ENCODE measurements at regions not wholly inside any gene's neighbourhood (a gene's known extent, or its start where the extent isn't known, plus 50 kb on each side); places are given as distances from the start of the nearest gene placed in this dataset.
"Not testable (repeated sequence)": the region's sequence is repeated elsewhere in the genome, so short reads cannot be mapped to it uniquely, and the experiment has no call there.

DNA sequence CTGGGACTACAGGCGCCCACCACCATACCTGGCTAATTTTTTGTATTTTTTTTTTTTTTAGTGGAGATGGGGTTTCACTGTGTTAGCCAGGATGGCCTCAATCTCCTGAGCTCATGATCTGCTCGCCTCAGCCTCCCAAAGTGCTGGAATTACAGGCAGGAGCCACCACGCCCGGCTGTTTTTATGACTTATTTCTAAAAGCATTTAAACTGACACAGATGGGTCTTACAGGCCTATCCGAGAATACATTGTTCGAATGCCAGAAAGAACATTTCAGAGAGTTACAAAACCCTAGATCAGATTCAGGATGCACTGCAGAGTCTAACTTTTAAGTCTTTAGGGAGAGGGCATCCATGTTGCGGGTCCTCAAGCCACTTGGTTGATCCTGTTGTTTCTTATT is 234.7 kb upstream of the MAF start:
- TF ChIP-seq, protein P1, sequence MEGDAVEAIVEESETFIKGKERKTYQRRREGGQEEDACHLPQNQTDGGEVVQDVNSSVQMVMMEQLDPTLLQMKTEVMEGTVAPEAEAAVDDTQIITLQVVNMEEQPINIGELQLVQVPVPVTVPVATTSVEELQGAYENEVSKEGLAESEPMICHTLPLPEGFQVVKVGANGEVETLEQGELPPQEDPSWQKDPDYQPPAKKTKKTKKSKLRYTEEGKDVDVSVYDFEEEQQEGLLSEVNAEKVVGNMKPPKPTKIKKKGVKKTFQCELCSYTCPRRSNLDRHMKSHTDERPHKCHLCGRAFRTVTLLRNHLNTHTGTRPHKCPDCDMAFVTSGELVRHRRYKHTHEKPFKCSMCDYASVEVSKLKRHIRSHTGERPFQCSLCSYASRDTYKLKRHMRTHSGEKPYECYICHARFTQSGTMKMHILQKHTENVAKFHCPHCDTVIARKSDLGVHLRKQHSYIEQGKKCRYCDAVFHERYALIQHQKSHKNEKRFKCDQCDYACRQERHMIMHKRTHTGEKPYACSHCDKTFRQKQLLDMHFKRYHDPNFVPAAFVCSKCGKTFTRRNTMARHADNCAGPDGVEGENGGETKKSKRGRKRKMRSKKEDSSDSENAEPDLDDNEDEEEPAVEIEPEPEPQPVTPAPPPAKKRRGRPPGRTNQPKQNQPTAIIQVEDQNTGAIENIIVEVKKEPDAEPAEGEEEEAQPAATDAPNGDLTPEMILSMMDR (IDR thresholded peaks at IDR 0.05; ENCODE audit: unreplicated experiment): no peak
- Mint-ChIP-seq H3K27ac (ENCODE audit: unreplicated experiment) (no peak overlapping the region), H3K4me1 (ENCODE audit: unreplicated experiment) (no peaks in the 10 kb centered on the region), H3K4me3 (ENCODE audit: unreplicated experiment) (no peak overlapping the region), H3K36me3 (ENCODE audit: low read depth, unreplicated experiment) (no peaks in the 10 kb centered on the region), H3K27me3 (ENCODE audit: unreplicated experiment) (no peaks in the 10 kb centered on the region), H3K9me3 (ENCODE audit: unreplicated experiment) (no peaks in the 10 kb centered on the region)
- no peak for DNase-seq (ENCODE audit: low spot score)

DNA sequence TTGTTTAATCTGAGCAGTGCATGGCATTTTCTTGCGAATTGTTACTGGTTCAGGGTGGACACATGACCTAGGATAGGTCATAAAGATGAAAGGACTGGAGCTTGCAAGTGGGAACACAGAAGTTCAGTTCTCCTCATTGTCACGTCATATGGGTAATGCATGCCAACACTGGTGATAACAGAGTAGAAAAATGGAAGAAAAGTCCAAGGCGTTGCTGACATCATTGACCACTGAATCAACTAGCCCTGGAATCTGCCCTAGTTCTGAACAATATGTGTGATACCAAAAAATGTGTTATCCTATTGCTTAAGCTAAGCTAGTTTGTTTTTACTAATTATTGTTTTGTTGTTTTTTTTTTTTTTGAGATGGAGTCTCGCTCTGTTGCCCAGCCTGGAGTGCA is 234.2 kb upstream of the MAF start:
- H3K9me3 Mint-ChIP-seq (ENCODE audit: unreplicated experiment): no peaks in the 10 kb centered on the region
- TF ChIP-seq, protein P1 (IDR thresholded peaks at IDR 0.05; ENCODE audit: unreplicated experiment): no peak

DNA sequence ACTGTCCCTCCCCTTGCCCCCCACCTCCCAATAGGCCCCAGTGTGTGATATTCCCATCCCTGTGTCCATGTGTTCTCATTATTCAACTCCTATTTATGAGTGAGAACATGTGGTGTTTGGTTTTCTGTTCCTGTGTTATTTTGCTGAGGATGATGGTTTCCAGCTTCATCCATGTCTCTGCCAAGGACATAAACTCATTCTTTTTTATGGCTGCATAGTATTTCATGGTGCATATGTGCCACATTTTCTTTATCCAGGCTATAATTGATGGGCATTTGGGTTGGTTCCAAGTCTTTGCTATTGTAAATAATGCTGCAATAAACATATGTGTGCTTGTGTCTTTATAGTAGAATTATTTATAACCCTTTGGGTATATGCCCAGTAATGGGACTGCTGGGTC is 233.5 kb upstream of the MAF start:
- not testable (repeated sequence) for H3K27me3 Mint-ChIP-seq (ENCODE audit: unreplicated experiment); DNase-seq (ENCODE audit: low spot score); H3K4me1 Mint-ChIP-seq (ENCODE audit: unreplicated experiment); H3K36me3 Mint-ChIP-seq (ENCODE audit: low read depth, unreplicated experiment); H3K4me3 Mint-ChIP-seq (ENCODE audit: unreplicated experiment); H3K9me3 Mint-ChIP-seq (ENCODE audit: unreplicated experiment); H3K27ac Mint-ChIP-seq (ENCODE audit: unreplicated experiment)

More for the DNA sequence above, 234.2 kb upstream of the MAF start:
- H3K4me3 Mint-ChIP-seq (ENCODE audit: unreplicated experiment): no peak overlapping the region
- no peaks in the 10 kb centered on the region for H3K4me1 Mint-ChIP-seq (ENCODE audit: unreplicated experiment)
- no peaks in the 10 kb centered on the region for H3K27me3 Mint-ChIP-seq (ENCODE audit: unreplicated experiment)
- DNase-seq (ENCODE audit: low spot score): no peak
- H3K36me3 Mint-ChIP-seq (ENCODE audit: low read depth, unreplicated experiment): no peaks in the 10 kb centered on the region
- no peak overlapping the region for H3K27ac Mint-ChIP-seq (ENCODE audit: unreplicated experiment)

DNA sequence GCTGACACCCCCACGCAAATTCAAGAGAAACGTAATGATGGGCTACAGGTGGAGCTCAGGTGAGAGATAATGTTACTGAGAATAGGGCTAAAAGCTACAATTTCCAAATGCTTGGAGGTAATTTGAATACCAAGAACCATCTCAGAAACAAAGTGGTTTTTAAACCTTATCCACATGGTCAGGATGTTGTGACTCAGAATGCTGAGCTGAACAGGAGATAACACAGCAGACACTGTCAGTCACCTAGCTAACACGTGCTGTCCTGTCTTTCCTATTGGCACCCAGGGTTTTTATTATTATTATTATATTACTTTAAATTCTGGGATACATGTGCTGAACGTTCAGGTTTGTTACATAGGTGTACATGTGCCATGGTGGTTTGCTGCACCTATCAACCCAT is 233.0 kb upstream of the MAF start:
- Mint-ChIP-seq H3K36me3 (ENCODE audit: low read depth, unreplicated experiment) (no peaks in the 10 kb centered on the region), H3K27ac (ENCODE audit: unreplicated experiment) (no peak overlapping the region), H3K9me3 (ENCODE audit: unreplicated experiment) (no peaks in the 10 kb centered on the region), H3K4me3 (ENCODE audit: unreplicated experiment) (no peak overlapping the region), H3K27me3 (ENCODE audit: unreplicated experiment) (no peaks in the 10 kb centered on the region), H3K4me1 (ENCODE audit: unreplicated experiment) (no peaks in the 10 kb centered on the region)
- DNase-seq (ENCODE audit: low spot score): no peak
- TF ChIP-seq, protein P1 (IDR thresholded peaks at IDR 0.05; ENCODE audit: unreplicated experiment): no peak

DNA sequence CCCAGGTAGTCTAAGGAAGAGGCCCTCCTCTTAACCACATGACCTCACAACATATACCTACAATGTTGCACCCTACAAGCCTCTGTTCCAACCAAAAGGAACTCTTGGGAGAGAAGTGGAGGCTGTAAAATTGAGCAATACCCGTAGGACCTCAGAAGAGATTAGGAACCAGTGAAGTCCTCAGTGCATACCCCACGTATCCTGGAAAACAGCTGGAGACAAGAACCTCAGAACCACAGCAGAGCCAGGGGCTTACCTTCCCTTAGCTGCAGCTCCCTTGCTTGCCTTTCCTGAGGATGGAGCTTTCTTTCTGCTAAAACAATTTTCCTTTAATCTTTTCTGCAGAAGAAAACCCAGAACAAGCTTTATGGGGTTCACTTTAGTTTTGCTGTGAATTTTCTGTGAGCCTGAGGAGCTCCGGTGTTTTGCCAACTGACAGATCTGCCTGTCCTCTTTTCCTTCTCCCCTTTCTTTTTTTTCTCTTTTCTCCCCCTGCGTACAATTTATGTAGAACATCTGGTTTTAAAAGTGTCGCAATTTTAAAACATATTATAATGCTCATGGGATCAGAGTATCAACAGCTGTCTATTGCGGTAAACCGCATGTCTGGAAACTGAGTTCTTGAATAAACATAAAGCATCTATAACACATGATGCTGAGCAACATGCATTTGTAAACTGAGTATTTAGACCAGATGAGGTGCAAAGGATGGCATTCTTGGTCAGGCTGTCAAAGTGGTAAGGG is 226.4 kb upstream of the MAF start:
- DNase-seq (ENCODE audit: low spot score): no peak
- Mint-ChIP-seq H3K27ac (ENCODE audit: unreplicated experiment) (no peak overlapping the region), H3K4me3 (ENCODE audit: unreplicated experiment) (no peak overlapping the region), H3K9me3 (ENCODE audit: unreplicated experiment) (no peaks in the 10 kb centered on the region), H3K27me3 (ENCODE audit: unreplicated experiment) (no peaks in the 10 kb centered on the region), H3K36me3 (ENCODE audit: low read depth, unreplicated experiment) (no peaks in the 10 kb centered on the region), H3K4me1 (ENCODE audit: unreplicated experiment) (no peaks in the 10 kb centered on the region)
- TF ChIP-seq, protein P1 (IDR thresholded peaks at IDR 0.05; ENCODE audit: unreplicated experiment): no peak

Data from endothelial cell (in vitro differentiated cells).